ENCODE measurements at regions not wholly inside any gene's neighbourhood (a gene's known extent, or its start where the extent isn't known, plus 50 kb on each side); places are given as distances from the start of the nearest gene placed in this dataset.

- TF ChIP-seq, protein P1, sequence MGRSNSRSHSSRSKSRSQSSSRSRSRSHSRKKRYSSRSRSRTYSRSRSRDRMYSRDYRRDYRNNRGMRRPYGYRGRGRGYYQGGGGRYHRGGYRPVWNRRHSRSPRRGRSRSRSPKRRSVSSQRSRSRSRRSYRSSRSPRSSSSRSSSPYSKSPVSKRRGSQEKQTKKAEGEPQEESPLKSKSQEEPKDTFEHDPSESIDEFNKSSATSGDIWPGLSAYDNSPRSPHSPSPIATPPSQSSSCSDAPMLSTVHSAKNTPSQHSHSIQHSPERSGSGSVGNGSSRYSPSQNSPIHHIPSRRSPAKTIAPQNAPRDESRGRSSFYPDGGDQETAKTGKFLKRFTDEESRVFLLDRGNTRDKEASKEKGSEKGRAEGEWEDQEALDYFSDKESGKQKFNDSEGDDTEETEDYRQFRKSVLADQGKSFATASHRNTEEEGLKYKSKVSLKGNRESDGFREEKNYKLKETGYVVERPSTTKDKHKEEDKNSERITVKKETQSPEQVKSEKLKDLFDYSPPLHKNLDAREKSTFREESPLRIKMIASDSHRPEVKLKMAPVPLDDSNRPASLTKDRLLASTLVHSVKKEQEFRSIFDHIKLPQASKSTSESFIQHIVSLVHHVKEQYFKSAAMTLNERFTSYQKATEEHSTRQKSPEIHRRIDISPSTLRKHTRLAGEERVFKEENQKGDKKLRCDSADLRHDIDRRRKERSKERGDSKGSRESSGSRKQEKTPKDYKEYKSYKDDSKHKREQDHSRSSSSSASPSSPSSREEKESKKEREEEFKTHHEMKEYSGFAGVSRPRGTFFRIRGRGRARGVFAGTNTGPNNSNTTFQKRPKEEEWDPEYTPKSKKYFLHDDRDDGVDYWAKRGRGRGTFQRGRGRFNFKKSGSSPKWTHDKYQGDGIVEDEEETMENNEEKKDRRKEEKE (IDR thresholded peaks at IDR 0.05; ENCODE audit: borderline replicate concordance in 1 of 2, control insufficient read depth in 1 of 2, low read depth in 2 of 2, low read length in 1 of 2): no peak
- TF ChIP-seq RB1 (IDR thresholded peaks at IDR 0.05; ENCODE audit: low read depth): no peak
- no peak for TF ChIP-seq DDX20 (tag; IDR thresholded peaks at IDR 0.05; ENCODE audit: low read depth)
- TF ChIP-seq PHF21A (IDR thresholded peaks at IDR 0.05; ENCODE audit: borderline replicate concordance, low read depth): no peak
- peak; percentile 65 for TF ChIP-seq RBM25 (IDR thresholded peaks at IDR 0.05; ENCODE audit: low read depth, low read length, severe bottlenecking)
- TF ChIP-seq TEAD2 (tag; IDR thresholded peaks at IDR 0.05): no peak
- TF ChIP-seq POLR2AphosphoS5 (IDR thresholded peaks at IDR 0.05; ENCODE audit: control insufficient read depth, insufficient read depth, low read depth, low read length): no peak
- no peak for TF ChIP-seq CHD7 (IDR thresholded peaks at IDR 0.05; ENCODE audit: low read depth, low read length)
- TF ChIP-seq HDAC3 (IDR thresholded peaks at IDR 0.05; ENCODE audit: borderline replicate concordance, partially characterized antibody): no peak
- TF ChIP-seq ZNF121 (CRISPR knock-in tag; conservative IDR thresholded peaks at IDR 0.05): peak; percentile 97
- no peak for TF ChIP-seq HDAC2 (IDR thresholded peaks at IDR 0.05)
- TF ChIP-seq IRF1 (CRISPR knock-in tag; IDR thresholded peaks at IDR 0.05; ENCODE audit: borderline replicate concordance): no peak
- no peak for TF ChIP-seq TEAD4 (IDR thresholded peaks at IDR 0.05; ENCODE audit: low read length)
- no peak for TF ChIP-seq TEAD4 (CRISPR knock-in tag; IDR thresholded peaks at IDR 0.05; ENCODE audit: borderline replicate concordance)
Observed at GRCh38 chr15:34640661-34641060, 57.2 kb upstream of the GOLGA8B start (continued).
